ENCODE measurements at regions not wholly inside any gene's neighbourhood (a gene's known extent, or its start where the extent isn't known, plus 50 kb on each side); places are given as distances from the start of the nearest gene placed in this dataset.

- TF ChIP-seq CTCF (IDR thresholded peaks at IDR 0.05; ENCODE audit: low read depth, low read length, missing input control) = no peak
- TF ChIP-seq ATF3 (IDR thresholded peaks at IDR 0.05) = no peak
- TF ChIP-seq MAX (IDR thresholded peaks at IDR 0.05) = no peak
- TF ChIP-seq RAD21 (IDR thresholded peaks at IDR 0.05) = no peak
- TF ChIP-seq ZBTB33 (IDR thresholded peaks at IDR 0.05) = no peak
- TF ChIP-seq SP1 (IDR thresholded peaks at IDR 0.05) = no peak
- TF ChIP-seq FOXA1 (IDR thresholded peaks at IDR 0.05) = no peak
- no peak for TF ChIP-seq REST (IDR thresholded peaks at IDR 0.05)
- no peak for TF ChIP-seq EGR1 (IDR thresholded peaks at IDR 0.05; ENCODE audit: low read depth in 2 of 2)
- no peak for TF ChIP-seq YY1 (IDR thresholded peaks at IDR 0.05)
- no peak for TF ChIP-seq JUND (IDR thresholded peaks at IDR 0.05)
- no peak for TF ChIP-seq RXRA (IDR thresholded peaks at IDR 0.05)
These were observed 170.6 kb upstream of the AKR1E2 start for GRCh38 chr10:4655406-4655805.

All from liver (tissue), 3 donors.